IMR-90 (cell line): ENCODE measurements at regions not wholly inside any gene's neighbourhood (a gene's known extent, or its start where the extent isn't known, plus 50 kb on each side); places are given as distances from the start of the nearest gene placed in this dataset.

Source experiments
- ATAC-seq: fragments of 200-7000 bp; cut with Tn5 transposase; 2 replicates; pipeline ENCODE4 v1.9.1; 2020; ENCODE audit warnings: low read depth, mild to moderate bottlenecking, moderate library complexity
- BruUV-seq: library from RNA; stranded (reverse); fragments of 400-500 nt; replicated peaks from 2 replicates; lab custom pipeline; 2021; lab: Mats Ljungman, UMichigan
- CTCF ChIA-PET: fragments of 300-600 bp; formaldehyde crosslinking; extraction: SDS; loops from one replicate; lab custom pipeline; 2021; ENCODE audit warnings: antibody characterized with exemption; lab: Yijun Ruan, JAX
- POLR2A ChIA-PET: fragments of 300-600 bp; sonication (Branson Sonifier 250); formaldehyde crosslinking; loops from one replicate; lab custom pipeline; 2022; ENCODE audit warnings: antibody characterized with exemption; ENCODE audit not compliant: unreplicated experiment; lab: Charles Lee
- DNase-seq: peaks from one replicate; pipeline ENCODE4 v3.0.0; 2013
- H2AFZ ChIP-seq: replicated peaks from 2 replicates; pipeline ENCODE3; 2013; ENCODE audit warnings: low read length, mild to moderate bottlenecking; ENCODE audit not compliant: poor library complexity
- H2AK5ac ChIP-seq: 2 replicates; pipeline ENCODE4 v1.6.1; 2013; ENCODE audit warnings: low read depth, low read length, inconsistent platforms
- H2AK9ac ChIP-seq: replicated peaks from 2 replicates; pipeline ENCODE3; 2013; ENCODE audit warnings: mild to moderate bottlenecking, low read depth, low read length, moderate library complexity; ENCODE audit not compliant: poor library complexity
- H2BK120ac ChIP-seq: 2 replicates; pipeline ENCODE4 v1.6.1; 2013; ENCODE audit warnings: low read depth, low read length, inconsistent platforms
- H2BK15ac ChIP-seq: 3 replicates; pipeline ENCODE4 v1.6.1; 2013; ENCODE audit warnings: low read depth, low read length, inconsistent platforms
- H2BK20ac ChIP-seq: 2 replicates; pipeline ENCODE4 v1.6.1; 2013; ENCODE audit warnings: low read depth, mild to moderate bottlenecking, inconsistent platforms, low read length, moderate library complexity
- H2BK5ac ChIP-seq: 2 replicates; pipeline ENCODE4 v1.6.1; 2013; ENCODE audit warnings: mild to moderate bottlenecking, low read depth, low read length, inconsistent platforms; ENCODE audit not compliant: poor library complexity, severe bottlenecking
- H3K14ac ChIP-seq: replicated peaks from 2 replicates; pipeline ENCODE4 v1.6.1; 2013; ENCODE audit warnings: low read depth, low read length, inconsistent platforms
- H3K18ac ChIP-seq: 2 replicates; pipeline ENCODE4 v1.6.1; 2013; ENCODE audit warnings: low read depth, low read length, control low read depth
- H3K23ac ChIP-seq: 2 replicates; pipeline ENCODE4 v1.6.1; 2013; ENCODE audit warnings: low read depth, low read length, inconsistent platforms
- H3K27ac ChIP-seq: 2 replicates; pipeline ENCODE4 v1.5.1; 2013; ENCODE audit warnings: mild to moderate bottlenecking, control low read depth, low read length; ENCODE audit not compliant: insufficient read depth
- H3K27me3 ChIP-seq: 2 replicates; pipeline ENCODE4 v1.6.1; 2013; ENCODE audit warnings: low read length; ENCODE audit not compliant: control insufficient read depth, insufficient read depth
- H3K36me3 ChIP-seq: 2 replicates; pipeline ENCODE4 v1.6.1; 2013; ENCODE audit warnings: low read length, mixed read lengths; ENCODE audit not compliant: control insufficient read depth, insufficient read depth
- H3K4ac ChIP-seq: 2 replicates; pipeline ENCODE4 v1.6.1; 2013; ENCODE audit warnings: low read depth, low read length, inconsistent platforms
- H3K4me1 ChIP-seq: 2 replicates; pipeline ENCODE4 v1.6.1; 2013; ENCODE audit warnings: low read length, mixed read lengths; ENCODE audit not compliant: control insufficient read depth, insufficient read depth
- H3K4me2 ChIP-seq: 2 replicates; pipeline ENCODE4 v1.6.1; 2013; ENCODE audit warnings: low read depth, mild to moderate bottlenecking, control low read depth, low read length, moderate library complexity
- H3K4me3 ChIP-seq: 2 replicates; pipeline ENCODE4 v1.5.1; 2013; ENCODE audit warnings: low read depth, mild to moderate bottlenecking, control low read depth, low read length, moderate library complexity; ENCODE audit not compliant: insufficient read depth
- H3K56ac ChIP-seq: 2 replicates; pipeline ENCODE4 v1.6.1; 2013; ENCODE audit warnings: low read length, inconsistent platforms; ENCODE audit not compliant: insufficient read depth; ENCODE audit errors: extremely low read depth
- H3K79me1 ChIP-seq, 2 experiments: 2 replicates each; pipeline ENCODE4 v1.6.1; 2013; ENCODE audit warnings: low read length in 2 of 2, inconsistent platforms in 1 of 2, low read depth in 1 of 2
- H3K9ac ChIP-seq: 2 replicates; pipeline ENCODE4 v1.6.1; 2013; ENCODE audit warnings: low read depth, low read length, control low read depth
- H3K9me1 ChIP-seq: 2 replicates; pipeline ENCODE4 v1.6.1; 2013; ENCODE audit warnings: low read length, inconsistent platforms; ENCODE audit not compliant: insufficient read depth
- H3K9me3 ChIP-seq: 2 replicates; pipeline ENCODE4 v1.6.1; 2013; ENCODE audit warnings: low read length; ENCODE audit not compliant: control insufficient read depth, insufficient read depth
- H4K20me1 ChIP-seq: 2 replicates; pipeline ENCODE4 v1.6.1; 2013; ENCODE audit warnings: low read length, inconsistent platforms; ENCODE audit not compliant: insufficient read depth
- H4K5ac ChIP-seq: 2 replicates; pipeline ENCODE4 v1.6.1; 2013; ENCODE audit warnings: mild to moderate bottlenecking, low read depth, low read length, control low read depth
- H4K8ac ChIP-seq, 2 experiments: 2 replicates each; pipeline ENCODE4 v1.6.1; 2013; ENCODE audit warnings: low read depth in 2 of 2, low read length in 2 of 2, control low read depth in 1 of 2, inconsistent platforms in 1 of 2
- H4K91ac ChIP-seq: 2 replicates; pipeline ENCODE4 v1.6.1; 2013; ENCODE audit warnings: low read depth, low read length, inconsistent platforms; ENCODE audit not compliant: insufficient read depth
- ELK1 ChIP-seq: fragments of 150-350 bp; IDR thresholded peaks from 2 replicates; pipeline ENCODE4 v1.6.1; 2016; ENCODE audit warnings: low read depth, mild to moderate bottlenecking, low read length, moderate library complexity, borderline replicate concordance
- MAFK ChIP-seq: IDR thresholded peaks from 2 replicates; pipeline ENCODE4 v1.6.1; 2012; ENCODE audit warnings: low read depth, low read length, improper control_type of control experiment
- RFX5 ChIP-seq: IDR thresholded peaks from 2 replicates; pipeline ENCODE4 v1.8.0; 2012; ENCODE audit warnings: low read depth, mild to moderate bottlenecking, low read length, moderate library complexity
- dilution Hi-C: fragments of 300-500 bp; cut with HindIII; formaldehyde crosslinking; loops from one replicate; pipeline ENCODE4 v1.14.3; 2018; ENCODE audit warnings: low sequenced_read_pairs; ENCODE audit not compliant: unreplicated experiment
- in situ Hi-C: fragments of 300-500 bp; cut with MboI; formaldehyde crosslinking; loops from 3 replicates; pipeline ENCODE4 v1.14.3; 2019; ENCODE audit warnings: low sequenced_read_pairs, inconsistent platforms, mixed read lengths
- intact Hi-C: fragments of 100-400 bp; cut with micrococcal nuclease; formaldehyde crosslinking; loops from 2 replicates; pipeline ENCODE4 v1.10.0; 2022
- TF ChIP-seq, protein P1 (sequence below): fragments of 150-350 bp; IDR thresholded peaks from 2 replicates; pipeline ENCODE4 v1.6.1; 2017; ENCODE audit warnings: mild to moderate bottlenecking, antibody characterized with exemption, low read length, low read depth

- Histone ChIP-seq H4K5ac (no peak overlapping the region), H3K36me3 (no peaks in the 10 kb centered on the region), H3K56ac (no peak overlapping the region), H3K27me3 (no peaks in the 10 kb centered on the region), H3K23ac (no peak overlapping the region), H3K9ac (no peak overlapping the region), H3K4me3 (no peak overlapping the region), H3K4me1 (no peaks in the 10 kb centered on the region), H2BK20ac (no peak overlapping the region), H4K8ac (no peak overlapping the region), H4K20me1 (no peaks in the 10 kb centered on the region), H4K91ac (no peak overlapping the region), H2BK120ac (no peak overlapping the region), H2BK15ac (no peak overlapping the region), H3K9me3 (no peaks in the 10 kb centered on the region), H3K14ac (no peak overlapping the region), H3K9me1 (no peaks in the 10 kb centered on the region), H3K4ac (no peak overlapping the region), H2AK5ac (no peak overlapping the region), H3K4me2 (no peak overlapping the region), H2AK9ac (no peak overlapping the region), H3K18ac (no peak overlapping the region), H2AFZ (no peak overlapping the region), H2BK5ac (no peak overlapping the region), H3K27ac (no peak overlapping the region), H3K79me1 (no peaks in the 10 kb centered on the region)
- in situ Hi-C loops (no loop called here), intact Hi-C loops (loop anchor here (5.0 kb wide), 1 partner anchor 795 kb away; no protein-coding TSS in a partner anchor), dilution Hi-C loops (no loop called here)
- ATAC-seq (no peak), DNase-seq (no peak)
- no peak for TF ChIP-seq RFX5
- TF ChIP-seq, protein P1, sequence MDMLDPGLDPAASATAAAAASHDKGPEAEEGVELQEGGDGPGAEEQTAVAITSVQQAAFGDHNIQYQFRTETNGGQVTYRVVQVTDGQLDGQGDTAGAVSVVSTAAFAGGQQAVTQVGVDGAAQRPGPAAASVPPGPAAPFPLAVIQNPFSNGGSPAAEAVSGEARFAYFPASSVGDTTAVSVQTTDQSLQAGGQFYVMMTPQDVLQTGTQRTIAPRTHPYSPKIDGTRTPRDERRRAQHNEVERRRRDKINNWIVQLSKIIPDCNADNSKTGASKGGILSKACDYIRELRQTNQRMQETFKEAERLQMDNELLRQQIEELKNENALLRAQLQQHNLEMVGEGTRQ, result no peak
- TF ChIP-seq ELK1, result no peak
- peak; percentile 72 for TF ChIP-seq MAFK
- ChIA-PET POLR2A (no interaction called here), CTCF (no interaction called here)
- no TSS peak for BruUV-seq
Observed at GRCh38 chr12:90337018-90337417, 618.0 kb downstream of the CCER1 start.
